ENCODE measurements at regions not wholly inside any gene's neighbourhood (a gene's known extent, or its start where the extent isn't known, plus 50 kb on each side); places are given as distances from the start of the nearest gene placed in this dataset.

GRCh38 chr5:86125731-86126601, 491.8 kb upstream of the COX7C start:
- ATAC-seq (ENCODE audit: low read depth) (no peak), DNase-seq (ENCODE audit: low spot score) (no peak)
- peaks cover 22% of the 10 kb centered on the region for H3K27me3 ChIP-seq (ENCODE audit: insufficient read depth, poor library complexity, severe bottlenecking)
- H3K9me3 ChIP-seq (ENCODE audit: severe bottlenecking), result no peaks in the 10 kb centered on the region
- no peaks in the 10 kb centered on the region for H3K36me3 ChIP-seq (ENCODE audit: low read depth)
- no peak overlapping the region for H3K27ac ChIP-seq (ENCODE audit: poor library complexity, severe bottlenecking)
- no peak overlapping the region for H3K4me3 ChIP-seq (ENCODE audit: severe bottlenecking)
- no peak for TF ChIP-seq CTCF (IDR thresholded peaks at IDR 0.05; ENCODE audit: poor library complexity, severe bottlenecking)
- H3K4me1 ChIP-seq (ENCODE audit: insufficient read depth, poor library complexity, severe bottlenecking), result no peaks in the 10 kb centered on the region

DNA sequence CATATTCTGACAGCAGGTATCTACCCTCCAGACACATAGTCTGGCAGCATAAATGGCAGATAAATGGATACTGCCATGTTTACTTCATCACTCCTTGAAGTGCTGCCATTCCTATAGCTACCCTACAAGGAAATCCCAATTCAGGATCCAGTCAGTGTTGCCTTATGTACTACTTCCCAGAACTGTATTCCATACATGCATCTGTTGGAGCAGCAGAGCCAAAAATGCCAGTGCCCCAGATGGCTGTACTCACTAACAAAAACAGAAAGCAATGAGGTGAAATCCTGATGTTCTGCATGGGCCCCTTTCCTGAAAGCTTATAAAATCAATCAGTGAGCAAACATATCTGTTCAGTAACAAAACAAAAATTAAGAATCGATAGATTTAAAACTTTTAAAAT, 490.0 kb upstream of the COX7C start:
- no peak for TF ChIP-seq CTCF (IDR thresholded peaks at IDR 0.05; ENCODE audit: poor library complexity, severe bottlenecking)
- Histone ChIP-seq H3K27me3 (ENCODE audit: insufficient read depth, poor library complexity, severe bottlenecking) (peaks cover 22% of the 10 kb centered on the region), H3K36me3 (ENCODE audit: low read depth) (no peaks in the 10 kb centered on the region), H3K27ac (ENCODE audit: poor library complexity, severe bottlenecking) (no peak overlapping the region), H3K4me3 (ENCODE audit: severe bottlenecking) (no peak overlapping the region), H3K9me3 (ENCODE audit: severe bottlenecking) (no peaks in the 10 kb centered on the region), H3K4me1 (ENCODE audit: insufficient read depth, poor library complexity, severe bottlenecking) (no peaks in the 10 kb centered on the region)
- DNase-seq (ENCODE audit: low spot score) (no peak), ATAC-seq (ENCODE audit: low read depth) (no peak)

DNA sequence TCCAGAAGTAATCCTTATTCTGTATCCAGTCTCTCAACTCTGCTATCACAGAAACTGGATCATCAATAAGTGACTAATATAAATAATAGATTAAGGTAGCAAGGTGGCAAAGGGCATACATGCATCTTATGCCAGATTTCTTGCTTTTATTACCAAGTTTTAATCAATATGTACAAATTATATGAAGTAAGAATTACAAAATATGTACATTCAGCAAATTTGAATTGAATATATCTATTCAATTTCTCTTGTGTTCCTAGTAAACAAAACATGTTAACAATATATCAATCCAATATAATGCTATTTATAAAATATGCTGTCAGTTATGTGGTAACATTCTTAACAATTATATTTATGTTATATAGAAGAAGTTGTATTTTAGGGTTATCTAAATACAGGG, 488.7 kb upstream of the COX7C start:
- H3K27ac ChIP-seq (ENCODE audit: poor library complexity, severe bottlenecking), result no peak overlapping the region
- peaks cover 22% of the 10 kb centered on the region for H3K27me3 ChIP-seq (ENCODE audit: insufficient read depth, poor library complexity, severe bottlenecking)
- no peaks in the 10 kb centered on the region for H3K36me3 ChIP-seq (ENCODE audit: low read depth)
- H3K4me3 ChIP-seq (ENCODE audit: severe bottlenecking), result no peak overlapping the region
- TF ChIP-seq CTCF (IDR thresholded peaks at IDR 0.05; ENCODE audit: poor library complexity, severe bottlenecking), result no peak
- H3K9me3 ChIP-seq (ENCODE audit: severe bottlenecking), result no peaks in the 10 kb centered on the region
- DNase-seq (ENCODE audit: low spot score) (no peak), ATAC-seq (ENCODE audit: low read depth) (no peak)
- no peaks in the 10 kb centered on the region for H3K4me1 ChIP-seq (ENCODE audit: insufficient read depth, poor library complexity, severe bottlenecking)

- DNase-seq (ENCODE audit: low spot score), result no peak
- no peak overlapping the region for H3K4me3 ChIP-seq (ENCODE audit: severe bottlenecking)
- TF ChIP-seq CTCF (IDR thresholded peaks at IDR 0.05; ENCODE audit: poor library complexity, severe bottlenecking), result no peak
- no peaks in the 10 kb centered on the region for H3K4me1 ChIP-seq (ENCODE audit: insufficient read depth, poor library complexity, severe bottlenecking)
- no peaks in the 10 kb centered on the region for H3K36me3 ChIP-seq (ENCODE audit: low read depth)
- H3K27ac ChIP-seq (ENCODE audit: poor library complexity, severe bottlenecking), result no peak overlapping the region
- no peak for ATAC-seq (ENCODE audit: low read depth)
- no peaks in the 10 kb centered on the region for H3K27me3 ChIP-seq (ENCODE audit: insufficient read depth, poor library complexity, severe bottlenecking)
- no peaks in the 10 kb centered on the region for H3K9me3 ChIP-seq (ENCODE audit: severe bottlenecking)
Observed at GRCh38 chr5:86137297-86137696, 480.4 kb upstream of the COX7C start.

DNA sequence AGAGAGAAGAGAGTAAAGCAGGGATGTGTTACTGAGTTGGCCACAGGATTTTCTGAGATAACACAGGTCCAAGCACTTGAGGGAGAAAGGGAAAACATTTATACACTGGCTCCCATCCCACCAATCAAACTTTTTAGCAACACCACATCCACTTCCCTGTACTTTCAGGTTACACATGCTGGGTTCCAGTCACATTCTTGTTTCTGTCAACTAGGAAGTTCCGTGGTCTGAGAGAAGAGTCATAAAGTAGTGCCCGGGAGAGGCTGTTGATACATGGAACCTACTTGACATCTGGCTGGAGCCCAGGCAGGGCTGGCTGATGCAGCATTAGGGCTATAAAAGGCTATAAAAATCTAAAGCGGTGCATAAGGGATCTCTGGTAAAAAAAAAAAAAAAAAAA, 473.9 kb upstream of the COX7C start:
- DNase-seq (ENCODE audit: low spot score), result no peak
- no peaks in the 10 kb centered on the region for H3K36me3 ChIP-seq (ENCODE audit: low read depth)
- H3K4me3 ChIP-seq (ENCODE audit: severe bottlenecking), result no peak overlapping the region
- TF ChIP-seq CTCF (IDR thresholded peaks at IDR 0.05; ENCODE audit: poor library complexity, severe bottlenecking), result no peak
- no peaks in the 10 kb centered on the region for H3K4me1 ChIP-seq (ENCODE audit: insufficient read depth, poor library complexity, severe bottlenecking)
- ATAC-seq (ENCODE audit: low read depth), result no peak
- no peak overlapping the region for H3K27ac ChIP-seq (ENCODE audit: poor library complexity, severe bottlenecking)
- H3K27me3 ChIP-seq (ENCODE audit: insufficient read depth, poor library complexity, severe bottlenecking), result peaks cover 5% of the 10 kb centered on the region
- H3K9me3 ChIP-seq (ENCODE audit: severe bottlenecking), result no peaks in the 10 kb centered on the region

All from RWPE2 (cell line).